Chondrocyte (in vitro differentiated cells): ENCODE measurements at regions not wholly inside any gene's neighbourhood (a gene's known extent, or its start where the extent isn't known, plus 50 kb on each side); places are given as distances from the start of the nearest gene placed in this dataset.

Experiments
- DNase-seq: peaks from one replicate; pipeline ENCODE4 v3.0.0; 2021; ENCODE audit warnings: mixed read lengths, low spot score
- H3K27ac Mint-ChIP-seq: one replicate; pipeline ENCODE4 v1.8.0; 2021; ENCODE audit warnings: mild to moderate bottlenecking, moderate library complexity, mixed read lengths; ENCODE audit not compliant: unreplicated experiment
- H3K27me3 Mint-ChIP-seq: 2 replicates; pipeline ENCODE4 v1.8.0; 2021; ENCODE audit warnings: low read depth, mixed read lengths
- H3K36me3 Mint-ChIP-seq: 2 replicates; pipeline ENCODE4 v1.8.0; 2021; ENCODE audit warnings: low read depth, mixed read lengths
- H3K4me1 Mint-ChIP-seq: 2 replicates; pipeline ENCODE4 v1.8.0; 2021; ENCODE audit warnings: low read depth, mild to moderate bottlenecking, mixed read lengths
- H3K4me3 Mint-ChIP-seq: one replicate; pipeline ENCODE4 v1.8.0; 2021; ENCODE audit warnings: mild to moderate bottlenecking, moderate library complexity, mixed read lengths; ENCODE audit not compliant: unreplicated experiment
- H3K9me3 Mint-ChIP-seq: 2 replicates; pipeline ENCODE4 v1.8.0; 2021; ENCODE audit warnings: low read depth, mixed read lengths
- TF ChIP-seq, protein P1 (sequence below): fragments of 200-600 bp; sonication (generic); IDR thresholded peaks from 2 replicates; pipeline ENCODE4 v1.5.0; 2021; ENCODE audit warnings: antibody characterized with exemption, mild to moderate bottlenecking, moderate library complexity

DNA sequence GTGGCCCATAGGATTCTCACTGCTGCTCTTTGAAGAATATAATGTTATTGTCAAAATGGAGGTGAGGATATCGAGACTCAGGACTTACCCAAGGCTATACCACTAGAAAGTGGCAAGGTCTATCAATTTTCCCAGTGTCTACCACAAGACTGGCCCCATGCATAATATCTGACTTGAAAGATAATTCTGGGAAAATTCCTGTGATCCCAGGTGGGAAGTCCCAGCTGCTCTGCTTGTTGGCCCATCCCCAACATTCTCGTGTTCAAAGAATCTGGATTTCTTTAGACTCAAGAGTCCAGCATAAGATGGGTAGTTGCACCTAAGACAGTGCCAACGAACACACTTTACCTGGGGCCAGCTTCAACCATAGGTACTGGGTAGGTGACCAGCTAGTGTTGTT, 120.7 kb upstream of the DTNBP1 start:
- TF ChIP-seq, protein P1, sequence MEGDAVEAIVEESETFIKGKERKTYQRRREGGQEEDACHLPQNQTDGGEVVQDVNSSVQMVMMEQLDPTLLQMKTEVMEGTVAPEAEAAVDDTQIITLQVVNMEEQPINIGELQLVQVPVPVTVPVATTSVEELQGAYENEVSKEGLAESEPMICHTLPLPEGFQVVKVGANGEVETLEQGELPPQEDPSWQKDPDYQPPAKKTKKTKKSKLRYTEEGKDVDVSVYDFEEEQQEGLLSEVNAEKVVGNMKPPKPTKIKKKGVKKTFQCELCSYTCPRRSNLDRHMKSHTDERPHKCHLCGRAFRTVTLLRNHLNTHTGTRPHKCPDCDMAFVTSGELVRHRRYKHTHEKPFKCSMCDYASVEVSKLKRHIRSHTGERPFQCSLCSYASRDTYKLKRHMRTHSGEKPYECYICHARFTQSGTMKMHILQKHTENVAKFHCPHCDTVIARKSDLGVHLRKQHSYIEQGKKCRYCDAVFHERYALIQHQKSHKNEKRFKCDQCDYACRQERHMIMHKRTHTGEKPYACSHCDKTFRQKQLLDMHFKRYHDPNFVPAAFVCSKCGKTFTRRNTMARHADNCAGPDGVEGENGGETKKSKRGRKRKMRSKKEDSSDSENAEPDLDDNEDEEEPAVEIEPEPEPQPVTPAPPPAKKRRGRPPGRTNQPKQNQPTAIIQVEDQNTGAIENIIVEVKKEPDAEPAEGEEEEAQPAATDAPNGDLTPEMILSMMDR = no peak

DNA sequence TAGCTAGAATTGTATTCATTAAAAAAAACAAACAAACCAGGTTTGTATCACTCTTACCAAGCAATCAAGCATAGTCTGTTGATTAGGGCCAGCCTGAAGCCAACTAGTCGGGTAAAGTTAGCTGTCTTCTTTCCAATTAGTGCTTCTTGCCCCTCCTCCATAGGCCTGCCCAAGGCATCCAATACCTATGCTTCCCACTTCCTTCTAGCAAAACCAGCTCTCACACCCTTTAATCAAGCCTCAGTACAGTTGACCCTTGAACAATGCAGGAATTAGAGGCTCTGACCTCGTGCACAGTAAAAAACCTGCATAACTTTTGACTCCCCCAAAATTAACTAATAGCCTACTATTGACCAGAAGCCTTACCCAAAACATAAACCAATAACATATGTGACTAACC, 119.1 kb upstream of the DTNBP1 start:
- no peaks in the 10 kb centered on the region for H3K9me3 Mint-ChIP-seq
- no peaks in the 10 kb centered on the region for H3K4me1 Mint-ChIP-seq
- TF ChIP-seq, protein P1 = no peak
- no peak for DNase-seq
- H3K4me3 Mint-ChIP-seq = no peak overlapping the region
- no peak overlapping the region for H3K27ac Mint-ChIP-seq
- H3K36me3 Mint-ChIP-seq = no peaks in the 10 kb centered on the region
- no peaks in the 10 kb centered on the region for H3K27me3 Mint-ChIP-seq

More for the DNA sequence above, 120.7 kb upstream of the DTNBP1 start:
- H3K4me1 Mint-ChIP-seq = no peaks in the 10 kb centered on the region
- no peak for DNase-seq
- no peak overlapping the region for H3K27ac Mint-ChIP-seq
- no peak overlapping the region for H3K4me3 Mint-ChIP-seq
- no peaks in the 10 kb centered on the region for H3K27me3 Mint-ChIP-seq
- peaks cover 4% of the 10 kb centered on the region for H3K9me3 Mint-ChIP-seq
- no peaks in the 10 kb centered on the region for H3K36me3 Mint-ChIP-seq

DNA sequence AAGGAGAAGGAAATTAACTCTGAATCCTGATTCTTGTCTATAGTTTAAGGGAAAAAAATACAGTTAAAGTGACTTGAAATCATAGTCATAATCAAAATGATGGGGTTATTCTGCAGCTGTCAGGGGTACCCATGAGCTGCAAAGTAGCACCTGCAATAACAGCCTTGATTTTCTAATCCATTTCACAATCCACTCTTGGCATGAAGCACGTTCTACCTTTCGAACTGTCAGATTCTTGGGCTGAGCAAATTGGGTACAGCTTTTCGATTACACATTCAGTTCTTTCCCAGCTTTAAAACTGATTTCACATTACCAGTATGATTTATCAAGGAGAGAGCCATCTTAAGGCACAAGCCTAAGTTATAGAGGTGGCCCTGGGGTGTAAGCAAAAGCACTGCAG, 118.5 kb upstream of the DTNBP1 start:
- Mint-ChIP-seq H3K9me3 (no peaks in the 10 kb centered on the region), H3K4me1 (peaks cover under 1% of the 10 kb centered on the region), H3K27ac (no peak overlapping the region), H3K4me3 (no peak overlapping the region), H3K36me3 (no peaks in the 10 kb centered on the region), H3K27me3 (no peaks in the 10 kb centered on the region)
- no peak for DNase-seq
- TF ChIP-seq, protein P1 = no peak

DNA sequence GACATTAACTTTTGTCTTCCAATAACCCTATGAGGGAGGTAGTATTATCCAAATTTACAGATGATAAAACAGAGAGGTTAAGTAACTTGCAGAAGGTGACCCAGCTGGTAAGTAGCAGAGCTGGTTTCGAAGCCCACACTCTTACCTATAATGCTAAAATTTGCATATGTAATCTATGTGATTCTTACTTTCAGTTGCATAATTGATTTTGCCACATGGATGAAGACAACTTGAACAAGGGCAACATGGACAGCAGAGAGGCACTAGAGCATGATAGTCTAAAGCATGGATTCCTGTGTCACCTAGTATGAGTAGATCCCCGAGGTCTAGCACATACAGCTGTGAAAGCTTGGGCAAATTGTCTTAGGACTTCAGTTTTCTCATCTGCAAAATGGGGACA, 117.6 kb upstream of the DTNBP1 start:
- TF ChIP-seq, protein P1 = no peak
- no peaks in the 10 kb centered on the region for H3K9me3 Mint-ChIP-seq
- H3K4me1 Mint-ChIP-seq = peaks cover 9% of the 10 kb centered on the region
- H3K27me3 Mint-ChIP-seq = no peaks in the 10 kb centered on the region
- no peak overlapping the region for H3K27ac Mint-ChIP-seq
- no peak overlapping the region for H3K4me3 Mint-ChIP-seq
- no peaks in the 10 kb centered on the region for H3K36me3 Mint-ChIP-seq
- DNase-seq = no peak

DNA sequence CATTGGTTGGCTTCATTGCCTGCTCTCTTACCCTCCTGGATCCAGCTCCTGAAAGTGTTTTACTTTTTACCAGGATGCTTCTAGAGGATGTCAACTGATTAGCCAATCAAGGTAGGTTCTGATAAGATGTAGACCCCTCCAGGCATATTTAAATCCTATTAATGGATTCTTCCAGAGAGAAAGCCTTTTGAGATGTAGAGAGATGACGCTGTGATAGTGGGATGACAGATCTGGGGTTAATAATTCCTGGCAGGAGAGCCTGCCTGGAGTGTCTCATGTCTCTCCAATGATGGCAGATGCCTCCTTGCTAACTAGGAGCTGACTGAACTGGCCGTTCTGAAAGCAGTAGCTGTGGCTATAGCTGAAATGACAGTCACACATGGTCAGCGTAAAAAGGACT, 116.9 kb upstream of the DTNBP1 start:
- Mint-ChIP-seq H3K27ac (no peak overlapping the region), H3K27me3 (no peaks in the 10 kb centered on the region), H3K36me3 (no peaks in the 10 kb centered on the region), H3K4me3 (no peak overlapping the region), H3K4me1 (peaks cover 10% of the 10 kb centered on the region), H3K9me3 (no peaks in the 10 kb centered on the region)
- no peak for DNase-seq
- TF ChIP-seq, protein P1 = no peak
